HepG2 (cell line): ENCODE measurements at regions not wholly inside any gene's neighbourhood (a gene's known extent, or its start where the extent isn't known, plus 50 kb on each side); places are given as distances from the start of the nearest gene placed in this dataset.

Experiments
- ZNF10 ChIP-seq: sonication (generic); formaldehyde crosslinking; IDR thresholded peaks from 2 replicates; pipeline ENCODE4 v1.4.0; 2020; ENCODE audit warnings: mild to moderate bottlenecking, low read depth, missing genetic modification reagents, borderline replicate concordance
- ZNF839 ChIP-seq: sonication (generic); formaldehyde crosslinking; IDR thresholded peaks from 2 replicates; pipeline ENCODE4 v1.4.0; 2020; ENCODE audit warnings: missing genetic modification reagents, mild to moderate bottlenecking, borderline replicate concordance

- TF ChIP-seq ZNF10 (CRISPR knock-in tag) (no peak), ZNF839 (no peak)
Measured at GRCh38 chr2:150165988-150166312, 321.5 kb downstream of the RND3 start.
